ENCODE measurements at regions not wholly inside any gene's neighbourhood (a gene's known extent, or its start where the extent isn't known, plus 50 kb on each side); places are given as distances from the start of the nearest gene placed in this dataset.

DNA sequence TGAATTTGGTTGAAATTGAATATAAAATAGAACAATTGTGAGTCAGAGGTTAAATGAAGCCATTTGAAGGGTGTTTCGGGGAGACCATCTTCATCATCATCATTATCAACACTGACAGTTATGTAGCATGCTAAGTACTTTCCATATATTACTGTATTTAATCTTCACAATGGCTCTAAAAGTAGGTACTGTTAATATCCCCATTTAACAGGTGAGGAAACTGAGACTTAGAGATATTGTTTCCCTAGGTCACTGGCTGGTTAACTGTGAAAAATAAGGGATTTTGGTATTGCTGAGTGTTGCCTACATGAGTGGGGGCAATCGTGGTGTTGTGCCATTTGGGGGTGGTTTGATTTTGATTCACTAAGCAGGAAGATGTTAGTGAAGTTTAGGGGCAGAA is 100.3 kb downstream of the TBX19 start:
- TF ChIP-seq, protein P1, sequence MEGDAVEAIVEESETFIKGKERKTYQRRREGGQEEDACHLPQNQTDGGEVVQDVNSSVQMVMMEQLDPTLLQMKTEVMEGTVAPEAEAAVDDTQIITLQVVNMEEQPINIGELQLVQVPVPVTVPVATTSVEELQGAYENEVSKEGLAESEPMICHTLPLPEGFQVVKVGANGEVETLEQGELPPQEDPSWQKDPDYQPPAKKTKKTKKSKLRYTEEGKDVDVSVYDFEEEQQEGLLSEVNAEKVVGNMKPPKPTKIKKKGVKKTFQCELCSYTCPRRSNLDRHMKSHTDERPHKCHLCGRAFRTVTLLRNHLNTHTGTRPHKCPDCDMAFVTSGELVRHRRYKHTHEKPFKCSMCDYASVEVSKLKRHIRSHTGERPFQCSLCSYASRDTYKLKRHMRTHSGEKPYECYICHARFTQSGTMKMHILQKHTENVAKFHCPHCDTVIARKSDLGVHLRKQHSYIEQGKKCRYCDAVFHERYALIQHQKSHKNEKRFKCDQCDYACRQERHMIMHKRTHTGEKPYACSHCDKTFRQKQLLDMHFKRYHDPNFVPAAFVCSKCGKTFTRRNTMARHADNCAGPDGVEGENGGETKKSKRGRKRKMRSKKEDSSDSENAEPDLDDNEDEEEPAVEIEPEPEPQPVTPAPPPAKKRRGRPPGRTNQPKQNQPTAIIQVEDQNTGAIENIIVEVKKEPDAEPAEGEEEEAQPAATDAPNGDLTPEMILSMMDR (IDR thresholded peaks at IDR 0.05): no peak
- TF ChIP-seq POLR2AphosphoS5 (IDR thresholded peaks at IDR 0.05) (no peak), POLR2A (IDR thresholded peaks at IDR 0.05) (no peak)
